ENCODE measurements at regions not wholly inside any gene's neighbourhood (a gene's known extent, or its start where the extent isn't known, plus 50 kb on each side); places are given as distances from the start of the nearest gene placed in this dataset.
"Not testable (repeated sequence)": the region's sequence is repeated elsewhere in the genome, so short reads cannot be mapped to it uniquely, and the experiment has no call there.

DNA sequence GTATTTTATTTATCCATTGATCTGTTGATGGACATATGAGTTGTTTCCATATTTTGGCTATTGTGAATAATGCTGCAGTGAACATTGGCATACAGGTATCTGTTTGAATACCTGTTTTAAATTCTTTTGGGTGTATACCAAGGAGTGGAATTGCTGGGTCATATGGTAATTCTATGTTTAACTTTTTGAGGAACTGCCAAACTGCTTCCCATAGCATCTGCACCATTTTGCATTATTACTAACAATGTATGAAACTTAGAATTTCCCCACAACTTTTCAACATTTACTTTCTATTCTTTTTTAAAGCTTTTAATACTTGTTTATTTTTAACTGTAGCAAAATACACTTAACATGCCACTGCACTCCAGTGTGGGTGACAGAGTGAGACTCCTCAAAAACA is 57.0 kb upstream of the MSN start:
- no peak for DNase-seq (ENCODE audit: low read depth in 2 of 2)

DNA sequence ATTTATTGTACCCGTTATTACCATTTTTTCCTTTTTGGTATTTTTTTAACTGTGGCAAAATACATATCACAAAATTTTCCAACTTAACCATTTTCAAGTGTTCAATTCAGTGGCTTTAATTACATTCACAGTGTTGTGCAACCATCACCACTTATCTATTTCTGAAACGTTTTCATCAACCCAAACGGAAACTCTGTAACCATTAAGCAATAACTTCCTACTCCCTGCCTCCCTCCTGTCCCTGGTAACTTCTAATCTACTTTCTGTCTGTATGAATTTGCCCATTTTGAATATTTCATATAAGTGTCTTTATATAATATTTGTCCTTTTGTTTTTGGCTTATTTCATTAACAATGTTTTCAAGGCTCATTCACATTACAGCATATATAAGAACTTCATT is 57.4 kb upstream of the MSN start:
- no peak for DNase-seq (ENCODE audit: low read depth in 2 of 2)

DNA sequence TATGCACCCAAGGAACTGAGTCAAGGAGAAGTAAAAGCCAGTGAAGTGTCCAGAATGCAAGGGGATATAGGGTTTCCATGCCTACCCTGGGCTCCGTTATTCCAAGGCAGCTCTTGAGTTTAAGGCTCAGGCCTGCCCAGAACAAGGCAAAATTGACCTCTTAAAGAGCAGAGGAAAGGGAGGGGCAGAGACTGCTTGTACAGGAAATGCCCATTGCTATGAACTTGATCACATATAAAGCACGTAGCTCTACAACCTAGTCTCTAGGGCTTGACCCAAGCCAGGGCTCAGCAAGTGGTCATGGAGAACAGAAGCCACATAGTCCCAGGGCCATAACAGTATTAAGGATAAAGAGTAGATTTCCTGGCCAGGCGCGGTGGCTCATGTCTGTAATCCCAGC is 58.2 kb upstream of the MSN start:
- no peak for DNase-seq (ENCODE audit: low read depth in 2 of 2)

DNA sequence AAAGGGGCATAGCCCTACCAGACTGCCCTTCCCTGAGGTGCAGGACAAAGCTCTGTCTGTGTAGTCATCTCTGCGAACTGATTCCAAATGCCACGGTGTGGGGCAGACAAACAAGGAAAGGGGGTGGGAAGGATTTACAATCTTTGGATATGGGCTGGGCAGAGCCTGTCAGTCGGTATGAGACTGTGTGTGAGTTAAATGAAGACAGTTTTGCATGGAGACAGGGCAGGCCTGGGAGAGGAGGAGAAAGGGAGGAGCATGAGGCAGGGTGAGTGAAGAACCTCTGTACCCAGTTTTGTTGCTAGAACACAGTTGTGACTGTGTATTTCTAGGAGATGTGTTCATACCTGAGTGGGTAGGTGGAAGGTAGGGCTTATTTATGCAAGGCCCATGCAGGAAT is 59.4 kb upstream of the MSN start:
- no peak for DNase-seq (ENCODE audit: low read depth in 2 of 2)

DNA sequence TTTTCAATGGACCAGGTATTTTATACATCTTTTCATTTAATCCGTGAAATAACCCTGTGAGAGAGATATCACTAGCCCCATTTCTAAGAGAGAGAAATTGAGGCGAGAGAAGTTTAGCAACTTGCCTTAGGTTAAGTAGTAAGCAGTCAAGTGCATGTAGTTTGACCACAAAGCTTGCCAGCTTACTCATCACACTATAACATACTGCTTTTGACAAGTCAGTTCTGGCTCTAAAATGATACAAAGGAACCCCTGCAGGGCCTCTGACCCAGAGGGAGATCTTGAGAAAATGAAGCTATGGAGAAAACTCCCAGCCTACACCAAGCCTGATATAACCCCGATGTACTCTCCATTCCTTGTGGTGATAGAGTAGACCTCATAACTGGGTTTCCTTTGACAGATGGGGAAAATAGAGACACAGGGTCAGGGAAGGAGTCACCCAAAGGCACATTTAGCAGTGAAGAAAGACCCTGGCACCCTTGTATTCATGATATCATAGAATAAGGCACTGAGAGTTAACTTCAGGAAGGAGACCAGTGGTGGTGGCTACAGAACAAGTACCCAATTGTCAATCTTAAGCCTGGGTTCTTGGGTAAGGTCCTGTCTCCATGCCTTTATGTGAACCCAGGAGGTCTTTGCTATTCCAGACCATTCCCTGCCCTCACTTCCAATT is 60.2 kb upstream of the MSN start:
- DNase-seq (ENCODE audit: low read depth in 2 of 2) = no peak

DNA sequence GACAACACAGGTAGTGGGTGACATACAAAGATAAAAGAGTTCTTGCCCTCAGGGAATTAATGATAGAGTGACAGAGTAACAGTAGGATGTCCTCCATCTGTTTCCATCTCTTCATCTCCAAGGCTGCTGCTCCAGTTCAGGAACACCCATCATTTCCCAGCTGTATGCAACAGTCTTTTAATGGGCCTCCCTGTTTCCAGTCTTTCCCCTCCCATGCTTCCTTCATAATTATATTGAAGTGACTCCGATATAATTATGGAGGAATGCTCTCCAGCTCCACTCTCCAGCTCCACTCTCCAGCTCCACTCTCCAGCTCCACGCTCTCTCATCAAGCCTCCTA is 65.3 kb upstream of the MSN start:
- DNase-seq (ENCODE audit: low read depth in 2 of 2) = no peak

DNA sequence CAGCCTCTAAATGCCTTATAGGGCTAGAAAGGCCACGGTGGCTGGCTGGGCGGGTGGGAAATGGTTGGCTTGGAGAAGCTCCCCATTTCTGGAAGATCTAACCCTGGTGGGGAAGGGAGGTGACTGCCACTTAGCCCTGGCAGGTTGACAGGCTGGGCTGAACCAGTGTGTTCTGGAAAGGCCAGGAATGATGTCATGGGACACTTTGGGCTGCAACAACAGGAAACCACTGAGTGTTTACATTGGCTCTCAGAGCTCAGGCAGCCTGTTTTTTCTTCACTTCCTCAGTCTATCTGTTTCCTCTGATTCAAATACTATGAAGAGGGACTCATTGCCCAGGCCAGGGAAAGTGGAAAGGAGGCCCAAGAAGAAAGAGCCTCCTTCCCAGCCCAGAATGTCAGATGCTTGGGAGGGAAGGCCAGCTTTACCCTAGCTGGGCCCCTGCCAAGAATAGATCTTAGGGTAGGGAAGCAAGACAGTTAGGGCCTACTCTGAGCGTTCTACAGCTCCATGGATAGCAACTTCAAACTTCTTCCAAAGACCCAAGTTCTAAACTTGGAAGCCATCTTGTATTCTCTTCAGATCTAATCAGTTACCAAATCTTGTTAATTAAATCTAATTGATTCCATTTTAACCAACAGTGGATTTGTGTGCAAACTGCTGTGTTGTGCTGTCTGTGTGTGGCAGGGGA is 65.8 kb upstream of the MSN start:
- no peak for DNase-seq (ENCODE audit: low read depth in 2 of 2)

DNA sequence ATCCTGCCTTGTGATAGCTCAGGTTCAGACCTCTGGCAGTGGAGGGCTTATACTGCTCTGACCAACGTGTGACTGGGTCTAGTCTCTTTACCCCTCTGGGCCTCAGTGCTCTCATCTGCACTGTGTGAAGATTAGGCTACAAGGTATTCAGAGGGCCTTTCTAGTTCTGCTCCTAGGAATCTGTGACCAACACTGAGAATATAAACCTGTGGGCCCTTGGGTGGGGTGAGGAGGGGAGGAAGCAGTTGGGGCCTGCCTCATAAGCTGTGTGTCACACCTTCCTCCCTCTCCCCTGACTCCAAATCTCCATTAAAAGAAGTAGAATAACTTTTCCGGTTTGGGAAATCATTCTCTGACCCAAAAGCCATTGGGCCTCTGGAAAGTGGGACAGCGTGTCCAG is 66.3 kb upstream of the MSN start:
- DNase-seq (ENCODE audit: low read depth in 2 of 2) = no peak

DNA sequence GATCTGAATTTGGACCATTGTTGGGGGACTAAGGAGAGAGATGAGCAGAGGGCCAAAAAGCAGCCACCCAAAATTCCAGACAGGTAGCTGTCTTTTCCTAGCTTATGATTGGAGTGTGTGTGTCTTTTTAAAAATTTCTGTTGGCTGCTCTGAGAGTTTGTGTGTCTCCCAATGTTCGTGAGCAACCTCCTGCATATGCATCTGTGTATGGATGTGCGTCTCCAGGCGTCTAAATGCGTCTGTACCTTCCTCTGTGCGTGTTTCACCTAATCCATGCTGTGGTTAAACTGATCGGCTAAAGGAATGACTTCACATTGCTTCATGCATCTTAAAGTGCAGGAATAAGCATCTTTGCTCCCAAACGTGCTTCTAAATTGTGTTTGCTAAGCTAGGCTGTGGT is 65.5 kb upstream of the LAS1L start:
- no peak for DNase-seq (ENCODE audit: low read depth in 2 of 2)

DNA sequence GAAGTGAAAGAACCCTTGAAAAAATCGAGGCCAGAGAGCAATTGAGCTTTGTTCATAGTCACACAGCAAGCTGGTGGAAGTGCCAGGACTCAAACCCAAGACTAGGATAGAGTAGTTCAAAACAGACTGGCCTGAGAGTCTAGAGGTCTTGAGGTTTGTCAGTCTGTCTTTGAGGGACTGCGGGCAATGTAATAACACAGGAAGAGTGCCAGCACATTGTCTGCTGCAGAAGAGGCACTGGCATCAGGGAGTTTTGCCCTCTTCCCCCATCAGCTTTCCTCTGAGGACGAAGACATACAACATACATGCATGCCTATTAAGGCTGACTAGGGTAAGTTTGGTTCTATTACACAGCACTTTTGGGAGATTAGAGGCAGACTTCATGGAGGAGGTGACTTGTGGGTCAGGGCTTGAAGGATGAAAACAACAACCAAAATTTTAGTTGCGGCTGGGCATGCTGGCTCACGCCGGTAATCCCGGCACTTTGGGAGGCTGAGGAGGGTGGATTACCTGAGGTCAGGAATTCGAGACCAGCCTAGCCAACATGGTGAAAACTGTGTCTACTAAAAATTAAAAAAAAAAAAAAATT is 64.1 kb upstream of the LAS1L start:
- no peak for DNase-seq (ENCODE audit: low read depth in 2 of 2)

DNA sequence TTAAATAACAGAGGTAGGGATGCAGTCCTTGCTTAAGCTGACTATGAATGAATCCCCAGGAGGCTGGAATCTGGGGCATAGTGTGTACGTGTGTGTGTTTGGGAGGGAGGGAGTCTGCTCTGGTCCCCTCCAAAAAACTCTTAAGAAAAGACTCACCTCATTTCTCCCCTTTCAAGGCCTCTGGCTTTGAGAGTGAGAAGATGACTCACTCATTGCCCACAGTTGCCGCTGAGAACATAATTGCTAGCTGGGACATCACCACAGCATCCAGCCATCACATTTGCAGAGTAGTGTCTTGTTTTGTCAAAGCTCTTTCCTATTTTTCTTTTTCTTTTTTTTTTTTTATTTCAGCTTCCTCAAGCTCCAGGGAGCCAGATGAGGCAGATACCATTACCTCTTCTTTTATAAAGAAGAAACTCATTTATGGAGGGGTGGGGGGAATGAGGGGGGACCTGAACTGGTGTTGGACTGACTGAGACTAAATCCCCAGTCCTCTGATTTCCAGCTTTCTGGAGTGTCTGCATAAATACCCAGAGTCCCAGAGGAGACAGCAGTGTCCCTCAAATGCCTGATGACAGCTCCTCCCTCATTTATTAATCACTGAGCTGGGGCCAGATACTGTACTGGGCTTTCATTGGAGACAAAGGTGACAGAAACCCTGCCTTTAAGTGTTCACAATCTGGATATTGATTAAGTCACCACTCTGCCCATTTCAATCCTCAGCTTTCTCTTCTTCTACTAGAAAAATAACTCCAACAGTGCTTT is 61.9 kb upstream of the LAS1L start:
- no peak for DNase-seq (ENCODE audit: low read depth in 2 of 2)

DNA sequence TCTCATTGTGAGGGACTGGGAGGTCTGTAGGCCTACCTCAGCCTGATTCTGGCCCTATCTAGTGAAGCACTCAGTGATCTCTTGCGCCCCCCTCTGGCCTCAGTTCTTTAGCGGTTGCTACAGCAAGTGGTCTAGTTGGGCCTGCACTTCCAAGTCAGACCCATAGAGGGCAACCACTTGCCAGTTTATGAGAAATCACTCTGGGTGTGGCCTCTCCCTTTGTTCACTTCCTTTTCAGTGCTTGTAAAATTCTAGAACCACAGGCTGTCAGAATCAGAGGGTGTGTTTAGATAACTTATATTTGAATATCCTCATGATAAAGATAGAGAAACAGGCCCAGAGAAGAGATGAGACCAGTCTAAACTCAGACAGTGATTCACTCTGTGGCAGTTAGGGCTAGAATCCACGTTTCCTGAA is 60.9 kb upstream of the LAS1L start:
- peak; percentile 91 to 96 for DNase-seq (ENCODE audit: low read depth in 2 of 2)

DNA sequence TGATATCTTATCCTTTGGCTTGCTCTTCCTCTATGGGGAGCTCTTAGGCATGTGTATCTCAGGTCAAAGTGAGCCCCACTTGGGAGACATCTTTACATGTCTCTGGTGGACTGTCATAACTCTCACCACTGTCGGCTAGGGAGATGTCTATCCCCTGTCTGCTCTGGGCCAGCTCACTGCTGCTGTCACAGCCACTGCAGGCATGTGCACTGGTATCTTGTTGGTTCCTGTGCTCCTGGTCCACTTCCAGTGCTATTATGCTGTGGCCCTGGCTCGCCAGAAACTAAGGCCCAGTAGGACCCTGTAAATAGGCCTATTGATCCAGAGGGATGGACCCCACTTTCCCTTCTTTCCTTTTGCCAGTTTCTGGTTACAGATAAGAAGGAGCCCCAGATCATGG is 56.6 kb upstream of the LAS1L start:
- no peak for DNase-seq (ENCODE audit: low read depth in 2 of 2)

DNA sequence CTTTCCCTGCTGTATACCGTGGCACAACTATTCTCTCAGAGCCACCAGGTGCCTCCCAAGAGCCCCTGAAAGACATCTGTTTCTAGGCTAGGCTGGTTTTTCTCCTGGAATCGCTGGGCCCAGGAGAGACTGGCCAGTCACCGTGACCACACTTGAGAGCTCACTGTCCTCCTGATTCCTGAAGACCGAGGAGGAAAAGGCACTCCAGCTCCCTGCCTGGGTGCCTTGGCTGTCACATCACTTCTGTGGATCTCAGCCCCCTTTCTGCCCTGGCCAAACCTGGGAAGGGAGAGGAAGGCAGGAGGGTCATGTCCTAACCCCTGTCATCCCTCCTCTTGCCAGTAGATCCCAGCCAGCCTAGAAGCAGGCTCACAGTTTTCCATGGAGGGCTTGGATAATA is 54.7 kb upstream of the LAS1L start:
- no peak for DNase-seq (ENCODE audit: low read depth in 2 of 2)

DNA sequence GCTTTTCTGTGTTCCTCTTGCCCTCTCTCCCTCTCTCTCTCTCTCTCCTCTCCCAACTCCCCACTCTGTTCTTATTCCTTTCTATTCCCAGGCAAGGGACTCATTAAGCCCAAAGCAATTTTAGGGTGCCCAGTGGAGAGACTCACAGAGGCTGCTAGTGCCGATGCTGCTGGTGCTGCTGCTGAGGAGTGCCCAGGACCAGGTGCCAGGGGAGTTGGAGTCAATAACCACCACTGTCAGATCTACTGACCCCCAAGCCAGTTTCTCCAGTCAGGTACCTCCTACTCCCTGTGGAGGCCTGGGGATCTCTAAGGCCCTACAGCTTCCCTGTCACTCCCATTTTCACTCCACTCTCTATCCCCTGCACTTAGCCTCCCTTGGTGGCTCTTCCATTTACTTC is 54.2 kb upstream of the LAS1L start:
- no peak for DNase-seq (ENCODE audit: low read depth in 2 of 2)

DNA sequence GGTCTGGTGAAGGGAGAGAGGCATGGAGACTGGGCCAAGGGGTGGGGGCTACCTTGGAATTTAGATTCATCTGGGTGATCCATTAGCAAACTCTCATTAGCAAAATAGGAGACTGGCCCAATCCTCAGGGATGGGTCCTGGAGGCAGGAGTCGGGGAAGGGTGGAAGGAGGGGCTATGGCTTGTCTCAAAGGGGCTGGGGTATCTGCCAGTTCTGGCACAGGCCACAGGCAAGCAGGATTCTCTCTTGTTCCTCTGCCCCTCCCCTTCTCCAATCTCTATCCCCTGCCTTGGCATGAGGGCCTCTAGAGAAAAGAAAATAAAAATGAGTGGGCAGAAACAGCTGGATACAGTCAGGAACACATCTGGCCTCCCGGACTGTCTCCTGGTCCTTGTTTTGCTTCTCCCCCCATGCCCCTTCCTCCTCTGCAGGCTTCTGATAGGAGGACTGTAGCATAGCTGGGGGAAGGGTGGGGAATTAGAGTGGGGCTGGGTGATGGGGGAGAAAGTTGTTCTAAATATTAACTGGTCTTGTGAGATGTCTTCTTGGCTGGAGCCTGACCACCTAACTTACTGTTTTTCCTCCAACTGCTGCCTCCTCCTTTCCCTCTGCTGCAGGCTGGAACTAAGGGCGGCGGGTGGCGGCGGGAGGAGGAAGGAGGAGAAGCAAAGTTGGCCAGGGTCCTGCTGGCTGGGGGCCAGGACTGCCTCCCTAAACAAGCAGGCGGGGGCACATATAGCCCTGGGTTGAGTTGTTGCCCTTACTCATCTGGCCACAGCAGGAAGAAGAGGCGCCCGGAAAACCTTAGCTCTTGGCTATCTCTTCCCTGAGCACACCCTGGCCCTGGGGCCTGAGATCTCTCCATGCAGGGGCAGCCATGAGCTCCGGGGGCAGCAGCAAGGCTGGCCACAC is 53.3 kb upstream of the LAS1L start:
- no peak for DNase-seq (ENCODE audit: low read depth in 2 of 2)

DNA sequence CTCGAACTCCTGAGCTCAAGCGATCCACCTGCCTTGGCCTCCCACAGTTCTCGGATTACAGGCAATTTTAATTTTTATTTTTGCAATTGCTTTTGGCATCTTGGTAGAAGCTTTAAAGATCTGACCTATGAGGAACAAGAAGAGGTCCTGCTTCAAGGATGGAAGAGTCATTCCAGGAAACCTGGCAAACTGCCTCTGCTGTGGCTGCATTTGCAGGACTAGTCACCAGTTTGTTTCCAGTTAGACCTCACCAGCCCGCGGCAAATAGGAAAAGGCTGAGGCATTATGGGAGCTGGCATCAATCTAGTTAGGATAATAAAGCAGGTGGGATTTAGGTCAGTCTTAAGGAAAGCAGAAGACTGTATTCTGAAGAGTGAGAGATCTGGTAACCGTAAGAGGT is 51.9 kb upstream of the LAS1L start:
- no peak for DNase-seq (ENCODE audit: low read depth in 2 of 2)

DNA sequence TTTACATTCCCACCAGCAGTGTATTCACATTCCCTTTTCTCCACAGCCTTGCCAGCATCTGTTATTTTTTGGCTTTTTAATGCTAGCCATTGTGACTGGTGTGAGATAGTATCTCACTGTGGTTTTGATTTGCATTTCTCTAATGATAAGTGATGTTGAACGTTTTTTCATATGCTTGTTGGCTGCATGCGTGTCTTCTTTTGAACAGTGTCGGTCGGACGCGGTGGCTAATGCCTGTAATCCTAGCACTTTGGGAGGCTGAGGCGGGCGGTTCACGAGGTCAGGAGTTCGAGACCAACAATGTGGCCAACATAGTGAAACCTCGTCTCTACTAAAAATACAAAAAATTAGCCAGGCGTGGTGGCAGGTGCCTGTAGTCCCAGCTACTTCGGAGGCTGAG is 50.6 kb upstream of the LAS1L start:
- not testable (repeated sequence) for DNase-seq (ENCODE audit: low read depth in 2 of 2)
